ENCODE measurements at regions not wholly inside any gene's neighbourhood (a gene's known extent, or its start where the extent isn't known, plus 50 kb on each side); places are given as distances from the start of the nearest gene placed in this dataset.

DNA sequence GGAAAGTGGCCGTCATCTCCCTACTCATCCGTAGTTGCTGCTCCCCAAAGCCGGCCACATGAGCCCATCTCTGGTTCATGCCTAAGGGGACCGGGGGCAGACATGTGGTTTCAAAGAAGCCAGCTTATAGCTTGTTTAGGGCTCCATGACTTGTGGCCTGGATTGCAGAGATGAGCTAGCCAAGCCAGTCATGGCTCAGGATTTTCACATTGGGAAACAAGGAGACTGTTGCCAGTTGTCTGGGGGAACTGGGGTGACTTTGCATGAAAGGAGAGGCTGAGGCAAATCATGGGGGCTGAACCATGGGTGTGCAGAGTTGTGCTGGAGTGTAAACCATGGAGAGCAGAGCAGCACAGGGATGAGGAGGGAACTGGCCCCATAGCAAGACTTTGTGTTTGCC is 183.0 kb upstream of the APCDD1 start:
- TF ChIP-seq, protein P1, sequence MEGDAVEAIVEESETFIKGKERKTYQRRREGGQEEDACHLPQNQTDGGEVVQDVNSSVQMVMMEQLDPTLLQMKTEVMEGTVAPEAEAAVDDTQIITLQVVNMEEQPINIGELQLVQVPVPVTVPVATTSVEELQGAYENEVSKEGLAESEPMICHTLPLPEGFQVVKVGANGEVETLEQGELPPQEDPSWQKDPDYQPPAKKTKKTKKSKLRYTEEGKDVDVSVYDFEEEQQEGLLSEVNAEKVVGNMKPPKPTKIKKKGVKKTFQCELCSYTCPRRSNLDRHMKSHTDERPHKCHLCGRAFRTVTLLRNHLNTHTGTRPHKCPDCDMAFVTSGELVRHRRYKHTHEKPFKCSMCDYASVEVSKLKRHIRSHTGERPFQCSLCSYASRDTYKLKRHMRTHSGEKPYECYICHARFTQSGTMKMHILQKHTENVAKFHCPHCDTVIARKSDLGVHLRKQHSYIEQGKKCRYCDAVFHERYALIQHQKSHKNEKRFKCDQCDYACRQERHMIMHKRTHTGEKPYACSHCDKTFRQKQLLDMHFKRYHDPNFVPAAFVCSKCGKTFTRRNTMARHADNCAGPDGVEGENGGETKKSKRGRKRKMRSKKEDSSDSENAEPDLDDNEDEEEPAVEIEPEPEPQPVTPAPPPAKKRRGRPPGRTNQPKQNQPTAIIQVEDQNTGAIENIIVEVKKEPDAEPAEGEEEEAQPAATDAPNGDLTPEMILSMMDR (IDR thresholded peaks at IDR 0.05; ENCODE audit: low read length): no peak
- TF ChIP-seq EZH2phosphoT487 (IDR thresholded peaks at IDR 0.05; ENCODE audit: low read length): no peak

Measured in MM.1S (cell line).